T-helper 1 cell treated with Interleukin-12 subunit alpha and Interleukin-12 subunit beta and Interleukin-4 antibody, amounts not matched to agents 30 μg/mL and 1 μg/mL, for 36 hours (primary cell): ENCODE measurements at regions not wholly inside any gene's neighbourhood (a gene's known extent, or its start where the extent isn't known, plus 50 kb on each side); places are given as distances from the start of the nearest gene placed in this dataset.

Source experiments
- H3K27ac Mint-ChIP-seq: one replicate; pipeline ENCODE4 v1.8.0; 2021; ENCODE audit warnings: mild to moderate bottlenecking, mixed read lengths
- H3K27me3 Mint-ChIP-seq: one replicate; pipeline ENCODE4 v1.8.0; 2021; ENCODE audit warnings: low read depth, mixed read lengths
- H3K36me3 Mint-ChIP-seq: one replicate; pipeline ENCODE4 v1.8.0; 2021; ENCODE audit warnings: low read depth, mixed read lengths
- H3K4me1 Mint-ChIP-seq: one replicate; pipeline ENCODE4 v1.8.0; 2021; ENCODE audit warnings: low read depth, mixed read lengths
- H3K4me3 Mint-ChIP-seq: one replicate; pipeline ENCODE4 v1.8.0; 2021; ENCODE audit warnings: mild to moderate bottlenecking, moderate library complexity, mixed read lengths
- H3K9me3 Mint-ChIP-seq: one replicate; pipeline ENCODE4 v1.8.0; 2021; ENCODE audit warnings: mixed read lengths

DNA sequence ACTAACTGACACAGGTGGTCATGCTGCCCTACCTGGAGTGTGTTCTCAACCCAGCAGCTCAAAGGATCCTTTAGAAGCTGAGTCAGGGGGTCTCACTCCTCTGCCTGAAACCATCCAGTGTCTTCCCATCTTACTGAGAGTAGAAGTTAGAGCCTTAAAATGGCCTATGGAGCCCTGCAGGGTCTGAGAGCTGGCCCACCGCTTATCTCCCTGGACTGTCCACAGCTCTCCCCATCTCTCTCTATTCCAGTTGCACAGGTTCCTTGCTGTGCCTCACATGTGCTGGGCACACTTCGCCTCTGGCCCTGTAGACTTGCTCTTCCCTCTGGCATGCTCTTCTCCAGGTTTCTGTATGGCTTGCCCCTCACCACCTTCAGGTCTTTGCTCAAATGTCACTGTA, 148.6 kb upstream of the CACNA1E start:
- Mint-ChIP-seq H3K27ac (no peak overlapping the region), H3K27me3 (no peaks in the 10 kb centered on the region), H3K4me3 (no peak overlapping the region), H3K4me1 (no peaks in the 10 kb centered on the region), H3K36me3 (no peaks in the 10 kb centered on the region), H3K9me3 (no peaks in the 10 kb centered on the region)

DNA sequence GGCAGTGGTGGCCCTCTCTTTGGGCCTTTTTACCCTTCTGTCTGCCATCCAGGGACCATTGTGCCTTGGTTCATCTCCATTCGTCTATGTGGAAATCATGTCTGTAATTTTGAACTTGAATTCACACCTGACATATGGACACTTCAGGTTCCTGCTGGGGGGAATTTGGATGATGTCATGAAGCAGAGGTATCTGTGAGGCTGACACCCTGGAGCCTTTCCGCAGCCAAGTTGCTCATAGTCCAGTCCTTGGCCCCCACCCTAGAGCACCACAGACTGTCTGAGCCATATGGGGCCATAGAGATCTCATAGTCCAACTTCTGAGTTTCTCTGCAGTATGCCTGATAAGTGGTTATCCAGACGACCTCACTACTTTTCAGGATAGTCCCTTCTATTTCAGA, 147.7 kb upstream of the CACNA1E start:
- H3K27ac Mint-ChIP-seq = no peak overlapping the region
- H3K27me3 Mint-ChIP-seq = no peaks in the 10 kb centered on the region
- no peaks in the 10 kb centered on the region for H3K36me3 Mint-ChIP-seq
- no peaks in the 10 kb centered on the region for H3K9me3 Mint-ChIP-seq
- no peaks in the 10 kb centered on the region for H3K4me1 Mint-ChIP-seq
- H3K4me3 Mint-ChIP-seq = no peak overlapping the region

DNA sequence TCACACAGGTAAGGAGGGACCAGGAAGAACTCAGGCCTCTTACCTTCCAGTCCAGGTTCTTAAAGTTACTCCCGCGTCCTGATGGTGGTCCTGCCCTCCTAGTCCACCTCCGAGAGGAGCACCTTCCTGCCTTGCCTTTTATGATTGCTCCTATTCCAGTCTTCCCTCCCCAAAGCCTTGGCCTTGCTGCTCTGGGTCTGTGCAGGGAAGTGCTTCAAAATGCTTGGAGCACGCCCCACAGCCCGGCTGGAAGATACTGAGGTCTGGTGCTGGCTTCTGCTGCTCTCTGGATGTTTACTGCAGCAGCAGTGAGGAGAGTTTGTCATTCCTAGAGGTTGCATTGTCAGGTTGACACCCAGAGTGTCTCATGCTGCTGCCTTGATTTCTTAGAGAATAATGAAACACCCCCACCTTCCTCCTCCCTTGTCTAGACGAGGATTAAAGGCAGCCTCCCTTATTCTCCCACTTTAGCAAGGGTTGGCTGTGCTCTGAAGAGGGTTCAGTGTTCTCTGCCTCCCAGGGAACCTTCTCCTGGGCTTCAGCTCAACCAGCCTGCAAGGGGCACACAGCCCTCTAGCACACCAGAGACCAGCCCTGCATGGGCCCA, 142.2 kb upstream of the CACNA1E start:
- Mint-ChIP-seq H3K27ac (no peak overlapping the region), H3K9me3 (no peaks in the 10 kb centered on the region), H3K4me1 (no peaks in the 10 kb centered on the region), H3K4me3 (no peak overlapping the region), H3K36me3 (no peaks in the 10 kb centered on the region), H3K27me3 (peaks cover 6% of the 10 kb centered on the region)

DNA sequence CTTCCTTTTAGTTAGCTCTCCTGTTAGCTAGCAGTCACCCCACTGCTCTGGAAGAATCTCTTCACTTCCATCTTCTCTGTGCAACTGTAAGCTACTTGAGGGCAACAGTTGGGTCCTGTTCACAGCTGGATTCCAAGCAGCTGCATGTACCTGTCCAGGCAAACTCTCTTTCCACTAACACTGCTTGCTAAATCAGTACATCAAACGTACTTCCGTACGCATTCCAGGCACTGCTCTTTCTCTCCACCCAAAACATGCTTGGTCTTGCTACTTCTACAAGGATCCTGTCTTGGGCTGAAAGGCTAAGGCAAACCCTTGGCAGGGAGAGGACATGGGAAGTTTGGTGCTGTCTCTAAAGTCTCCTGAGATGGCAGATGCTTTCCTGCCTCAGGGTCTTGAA, 139.2 kb upstream of the CACNA1E start:
- H3K4me3 Mint-ChIP-seq = no peak overlapping the region

DNA sequence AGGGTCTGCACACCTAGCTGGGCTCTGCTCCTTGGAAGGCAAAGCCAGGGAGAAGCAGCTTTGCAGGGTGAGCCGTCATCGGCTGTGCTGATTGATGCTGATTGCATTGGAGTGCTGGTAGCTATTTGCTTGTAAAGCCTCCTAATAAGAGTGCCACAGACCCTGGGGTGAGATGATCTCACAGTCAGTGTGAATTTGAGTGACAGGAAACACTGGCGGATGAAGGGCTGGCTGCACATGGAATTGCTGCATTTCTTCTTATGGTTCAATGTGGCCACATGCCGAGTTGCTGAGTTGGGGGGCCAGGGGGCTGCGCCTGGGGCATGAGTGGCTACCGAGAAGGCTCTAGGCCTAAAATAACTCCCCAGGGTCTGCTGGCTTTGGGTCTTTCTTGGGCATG, 138.2 kb upstream of the CACNA1E start:
- no peaks in the 10 kb centered on the region for H3K36me3 Mint-ChIP-seq

More for the DNA sequence above, 139.2 kb upstream of the CACNA1E start:
- Mint-ChIP-seq H3K4me1 (no peaks in the 10 kb centered on the region), H3K9me3 (no peaks in the 10 kb centered on the region), H3K27ac (no peak overlapping the region), H3K36me3 (no peaks in the 10 kb centered on the region), H3K27me3 (peaks cover 6% of the 10 kb centered on the region)

DNA sequence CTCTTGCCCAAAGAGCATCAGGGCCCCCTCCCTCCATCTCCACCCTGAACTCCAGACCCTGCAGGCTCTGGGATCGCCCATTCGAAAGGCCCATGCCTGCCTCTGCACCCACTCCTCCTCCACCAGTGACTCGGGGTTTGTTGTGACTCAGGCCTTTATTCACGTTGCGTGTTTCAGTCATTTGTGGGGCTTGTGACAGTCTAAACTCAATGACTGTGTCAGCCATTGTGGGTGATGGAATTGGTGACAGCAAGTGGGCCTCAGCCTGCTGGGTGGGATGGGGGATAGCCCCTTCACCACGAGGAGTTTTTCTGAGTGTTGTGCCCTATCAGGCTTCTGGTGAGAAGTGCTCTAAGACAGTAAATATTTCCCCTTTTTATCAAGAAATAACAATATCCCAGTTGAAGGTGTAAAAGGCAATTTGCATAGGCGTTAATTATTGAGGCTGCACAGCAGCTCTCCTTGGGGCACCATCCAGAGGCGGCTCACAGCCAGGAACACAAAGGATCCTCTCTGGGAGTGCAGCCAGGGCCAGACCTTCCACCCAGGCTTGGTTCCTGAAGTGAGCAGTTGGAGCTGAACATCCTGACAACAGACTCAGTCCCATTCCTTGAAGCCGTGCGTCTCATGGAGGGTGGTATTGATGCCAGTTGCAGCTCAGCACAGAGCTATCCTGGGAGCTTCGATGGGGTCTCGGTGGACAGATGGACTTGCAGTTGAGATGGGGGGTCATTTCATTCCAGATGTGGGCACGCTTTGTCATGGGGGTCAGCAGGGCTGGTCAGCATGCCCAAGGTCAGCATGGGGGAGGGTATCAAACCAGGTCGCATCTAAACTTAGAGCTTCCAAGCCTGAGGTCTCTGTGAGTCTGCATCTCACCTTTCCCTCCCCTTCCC, 135.6 kb upstream of the CACNA1E start:
- peaks cover 4% of the 10 kb centered on the region for H3K27me3 Mint-ChIP-seq
- no peak overlapping the region for H3K4me3 Mint-ChIP-seq
- no peak overlapping the region for H3K27ac Mint-ChIP-seq
- H3K36me3 Mint-ChIP-seq = no peaks in the 10 kb centered on the region
- H3K9me3 Mint-ChIP-seq = no peaks in the 10 kb centered on the region
- no peaks in the 10 kb centered on the region for H3K4me1 Mint-ChIP-seq

More for the DNA sequence above, 138.2 kb upstream of the CACNA1E start:
- H3K4me1 Mint-ChIP-seq = no peaks in the 10 kb centered on the region
- H3K9me3 Mint-ChIP-seq = no peaks in the 10 kb centered on the region
- H3K27me3 Mint-ChIP-seq = peaks cover 6% of the 10 kb centered on the region
- no peak overlapping the region for H3K27ac Mint-ChIP-seq
- H3K4me3 Mint-ChIP-seq = no peak overlapping the region

DNA sequence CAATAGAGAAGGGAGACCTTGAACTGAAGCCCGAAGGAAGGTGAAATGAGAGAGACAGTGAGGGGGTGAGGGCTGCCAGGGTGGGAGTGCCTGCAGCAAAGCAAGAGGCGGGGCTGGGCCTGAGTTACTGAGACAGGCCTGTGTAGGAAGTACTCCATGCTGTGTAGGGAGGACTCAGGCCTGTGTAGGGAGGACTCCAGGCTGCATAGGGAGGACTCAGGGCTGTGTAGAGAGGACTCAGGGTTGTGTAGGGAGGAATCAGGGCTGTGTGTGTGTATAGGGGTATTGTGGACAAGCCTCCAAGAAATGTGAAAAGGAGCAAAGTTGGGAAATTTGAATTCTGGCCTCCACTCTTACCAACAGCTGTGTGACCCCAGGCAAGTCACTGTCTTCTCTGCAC, 133.8 kb upstream of the CACNA1E start:
- no peaks in the 10 kb centered on the region for H3K9me3 Mint-ChIP-seq

DNA sequence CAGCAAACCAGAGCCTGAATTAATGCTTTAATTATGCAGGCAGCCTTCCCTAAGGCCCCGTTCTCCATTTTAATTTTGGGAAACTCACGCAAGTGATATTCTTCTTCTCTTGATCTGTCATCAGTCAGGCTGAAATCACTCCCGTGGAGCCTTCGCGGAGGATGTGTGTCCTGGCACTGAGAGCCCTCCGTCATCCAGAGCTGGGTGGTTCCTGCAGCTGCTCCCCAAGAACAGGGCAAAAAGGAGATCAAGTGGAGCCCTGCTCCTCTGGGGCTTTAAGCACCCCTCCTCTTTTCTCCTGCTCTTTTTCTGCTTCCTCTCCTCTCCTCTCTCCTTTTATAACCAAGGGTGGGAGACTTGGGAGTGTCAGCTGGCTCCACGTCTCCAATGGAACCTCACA, 133.2 kb upstream of the CACNA1E start:
- H3K27ac Mint-ChIP-seq = no peak overlapping the region
- H3K4me3 Mint-ChIP-seq = no peak overlapping the region
- no peaks in the 10 kb centered on the region for H3K36me3 Mint-ChIP-seq
- peaks cover 4% of the 10 kb centered on the region for H3K27me3 Mint-ChIP-seq
- no peaks in the 10 kb centered on the region for H3K4me1 Mint-ChIP-seq
- no peaks in the 10 kb centered on the region for H3K9me3 Mint-ChIP-seq

More for the DNA sequence above, 133.8 kb upstream of the CACNA1E start:
- Mint-ChIP-seq H3K27me3 (peaks cover 4% of the 10 kb centered on the region), H3K27ac (no peak overlapping the region), H3K4me3 (no peak overlapping the region), H3K36me3 (no peaks in the 10 kb centered on the region), H3K4me1 (no peaks in the 10 kb centered on the region)

DNA sequence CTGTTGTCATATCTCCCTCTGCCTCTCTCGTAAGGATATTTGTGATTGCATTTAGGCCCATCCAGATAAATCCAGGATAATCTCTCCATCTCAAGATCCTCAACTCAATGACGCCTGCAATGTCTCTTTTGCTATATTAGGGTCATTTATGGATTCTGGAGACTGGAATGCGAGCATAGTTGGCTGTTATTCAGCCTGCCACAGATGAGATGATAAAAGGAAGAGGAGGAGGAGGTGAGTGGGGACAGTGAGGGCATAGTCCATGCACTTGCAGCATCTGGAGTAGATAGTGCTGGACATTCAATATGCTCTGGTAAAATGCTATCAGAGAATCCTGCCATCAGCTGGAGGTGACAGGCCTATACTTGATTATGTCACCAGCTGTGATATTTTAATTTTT, 131.6 kb upstream of the CACNA1E start:
- no peak overlapping the region for H3K27ac Mint-ChIP-seq
- no peak overlapping the region for H3K4me3 Mint-ChIP-seq
- no peaks in the 10 kb centered on the region for H3K9me3 Mint-ChIP-seq
- no peaks in the 10 kb centered on the region for H3K36me3 Mint-ChIP-seq
- no peaks in the 10 kb centered on the region for H3K4me1 Mint-ChIP-seq
- peaks cover 4% of the 10 kb centered on the region for H3K27me3 Mint-ChIP-seq

DNA sequence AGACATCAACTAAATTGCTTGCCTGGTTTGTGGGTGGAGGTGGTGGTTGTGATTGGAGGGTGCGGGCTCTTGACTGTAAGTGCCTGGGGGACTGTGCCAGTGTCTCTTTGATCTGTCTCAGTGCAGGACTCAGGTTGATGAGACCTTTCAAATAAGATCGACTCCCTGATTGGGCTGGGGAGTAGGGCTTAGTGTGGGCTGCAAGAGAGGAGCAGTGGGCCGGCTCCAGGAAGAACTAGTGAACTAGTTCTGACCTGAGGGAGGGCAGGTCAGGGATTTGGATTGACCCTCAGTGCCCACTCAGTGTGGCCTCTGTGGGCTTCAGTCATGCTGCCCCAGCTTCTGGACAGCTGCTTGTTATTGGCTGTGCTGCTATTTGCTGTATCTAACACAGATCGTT, 130.6 kb upstream of the CACNA1E start:
- no peak overlapping the region for H3K4me3 Mint-ChIP-seq
- H3K4me1 Mint-ChIP-seq = no peaks in the 10 kb centered on the region
- no peaks in the 10 kb centered on the region for H3K9me3 Mint-ChIP-seq
- H3K27ac Mint-ChIP-seq = no peak overlapping the region
- H3K27me3 Mint-ChIP-seq = peaks cover 4% of the 10 kb centered on the region
- H3K36me3 Mint-ChIP-seq = no peaks in the 10 kb centered on the region

DNA sequence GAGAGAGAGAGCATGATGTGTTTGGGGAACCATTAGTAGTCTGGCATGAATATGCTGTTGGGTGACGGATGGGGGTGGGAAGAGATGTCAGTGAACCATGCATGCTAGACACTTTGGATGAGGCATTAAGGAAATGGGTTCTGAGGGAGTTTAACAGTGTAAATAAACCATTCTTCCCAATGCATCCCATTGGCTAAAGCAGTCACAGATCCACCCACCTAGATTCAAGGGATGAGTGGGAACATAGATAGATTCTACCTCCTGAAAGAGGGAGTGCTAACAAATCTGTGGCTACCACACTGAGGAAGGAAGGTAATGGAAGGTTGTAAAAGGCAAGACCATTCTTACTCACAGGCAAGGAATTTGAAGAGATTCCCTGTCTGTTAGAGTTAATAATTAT, 129.8 kb upstream of the CACNA1E start:
- Mint-ChIP-seq H3K27me3 (peaks cover 4% of the 10 kb centered on the region), H3K4me1 (no peaks in the 10 kb centered on the region), H3K27ac (no peak overlapping the region), H3K4me3 (no peak overlapping the region), H3K9me3 (no peaks in the 10 kb centered on the region), H3K36me3 (no peaks in the 10 kb centered on the region)

DNA sequence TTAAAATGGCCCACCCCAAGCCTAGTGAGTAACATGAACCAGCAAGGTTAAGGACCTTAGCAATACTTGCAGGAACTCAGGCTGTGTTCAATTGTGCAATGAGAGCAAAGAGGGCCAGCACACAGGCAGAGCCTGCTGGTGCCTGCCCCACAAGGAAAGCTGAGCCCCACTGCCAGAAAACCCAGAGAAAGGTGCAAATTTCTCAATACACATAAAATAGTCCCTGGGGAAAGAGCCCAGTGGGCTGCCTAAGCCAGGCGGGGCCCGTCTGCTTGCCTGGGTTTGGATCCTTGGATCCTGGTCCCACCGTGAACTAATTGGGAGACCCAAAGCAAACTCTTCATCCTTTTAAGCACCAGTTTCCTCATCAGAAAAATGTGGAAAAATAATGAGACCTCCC, 128.5 kb upstream of the CACNA1E start:
- no peak overlapping the region for H3K27ac Mint-ChIP-seq
- H3K9me3 Mint-ChIP-seq = no peaks in the 10 kb centered on the region
- no peaks in the 10 kb centered on the region for H3K4me1 Mint-ChIP-seq
- H3K4me3 Mint-ChIP-seq = no peak overlapping the region
- H3K36me3 Mint-ChIP-seq = no peaks in the 10 kb centered on the region
- peaks cover 7% of the 10 kb centered on the region for H3K27me3 Mint-ChIP-seq

DNA sequence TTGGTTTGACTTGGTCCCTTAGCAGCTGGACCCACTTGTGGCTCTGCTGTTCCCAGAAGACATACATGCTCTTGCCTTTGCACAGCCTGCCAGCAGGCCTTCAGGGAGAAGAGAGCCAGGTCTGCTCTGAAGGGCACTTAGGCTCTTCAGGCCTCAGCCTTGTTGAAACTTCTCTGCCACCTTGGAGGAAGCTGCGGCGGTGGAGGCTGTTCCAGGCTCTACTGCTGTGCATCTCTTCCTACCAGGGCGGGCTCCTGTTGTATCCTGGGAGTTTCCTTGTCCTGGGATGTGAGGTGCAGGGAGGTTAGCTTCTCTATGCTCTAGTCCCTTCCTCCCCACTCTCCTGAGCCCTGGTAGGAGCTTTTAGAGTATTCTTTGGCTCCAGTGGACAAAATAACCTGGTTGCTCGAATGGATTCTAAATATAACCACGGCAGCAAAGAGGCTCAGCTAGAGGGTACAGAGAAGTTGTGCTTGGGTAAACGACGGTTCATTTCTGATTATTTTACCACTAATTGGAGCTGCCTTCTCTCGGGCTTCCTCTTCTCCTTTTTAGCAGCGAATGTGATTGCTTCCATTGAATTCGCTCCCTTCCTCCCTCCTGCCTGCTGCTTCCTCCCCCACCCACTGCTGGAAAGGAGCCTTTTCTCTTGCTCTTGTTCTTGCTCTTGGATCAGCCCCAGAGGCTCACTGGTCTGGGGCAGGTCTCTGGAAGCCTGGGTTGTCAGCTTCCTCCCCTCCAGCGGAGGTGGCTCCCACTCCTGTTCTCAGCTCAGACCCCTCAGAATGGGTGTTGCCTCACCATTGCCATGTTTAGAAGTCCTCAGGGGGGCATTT, 126.6 kb upstream of the CACNA1E start:
- H3K36me3 Mint-ChIP-seq = no peaks in the 10 kb centered on the region
- H3K9me3 Mint-ChIP-seq = no peaks in the 10 kb centered on the region
- no peak overlapping the region for H3K4me3 Mint-ChIP-seq
- H3K27ac Mint-ChIP-seq = no peak overlapping the region
- H3K27me3 Mint-ChIP-seq = peaks cover 6% of the 10 kb centered on the region
- H3K4me1 Mint-ChIP-seq = no peaks in the 10 kb centered on the region

DNA sequence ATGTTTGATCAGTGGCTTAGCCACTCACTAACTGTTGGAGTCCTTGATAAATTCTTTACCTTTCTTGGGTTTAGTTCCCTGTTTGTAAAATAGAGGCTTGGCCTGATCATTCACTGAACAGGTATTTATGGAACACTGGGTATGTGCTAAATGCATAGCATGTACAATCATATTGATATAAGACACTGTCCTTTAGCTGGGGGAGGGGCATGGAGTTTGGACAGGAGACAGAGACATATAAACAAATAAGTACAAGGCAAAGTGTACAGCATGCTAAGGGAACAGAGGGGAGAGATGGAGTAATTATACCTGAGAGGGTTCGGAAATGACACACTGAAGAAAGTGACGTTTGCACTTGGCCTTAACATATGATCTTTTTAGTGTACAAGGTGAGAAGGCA, 124.3 kb upstream of the CACNA1E start:
- Mint-ChIP-seq H3K27me3 (peaks cover 4% of the 10 kb centered on the region), H3K36me3 (no peaks in the 10 kb centered on the region), H3K9me3 (no peaks in the 10 kb centered on the region), H3K4me3 (no peak overlapping the region), H3K27ac (no peak overlapping the region), H3K4me1 (no peaks in the 10 kb centered on the region)

DNA sequence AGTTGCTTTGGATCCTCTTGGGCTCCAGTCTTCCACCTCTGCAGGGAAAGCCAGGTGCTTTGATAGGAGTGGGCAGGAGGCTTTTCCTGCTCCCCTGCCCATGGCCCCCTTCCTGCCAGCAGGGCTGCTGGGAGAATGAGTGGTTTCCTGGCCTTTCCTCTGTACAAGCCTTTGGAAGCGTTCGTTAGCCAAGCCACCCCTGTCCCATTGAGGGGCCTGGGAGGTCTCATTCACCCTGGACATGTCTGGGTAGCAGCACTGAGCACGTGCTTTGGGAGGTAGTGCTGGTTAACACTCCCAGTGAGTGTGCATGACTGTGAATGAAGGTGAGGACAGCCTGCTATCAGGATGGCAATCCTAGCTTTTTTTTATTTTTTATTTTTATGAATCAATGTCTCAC, 118.5 kb upstream of the CACNA1E start:
- Mint-ChIP-seq H3K27ac (no peak overlapping the region), H3K27me3 (no peaks in the 10 kb centered on the region), H3K36me3 (no peaks in the 10 kb centered on the region), H3K4me3 (no peak overlapping the region), H3K9me3 (no peaks in the 10 kb centered on the region), H3K4me1 (no peaks in the 10 kb centered on the region)
